ENCODE measurements at regions not wholly inside any gene's neighbourhood (a gene's known extent, or its start where the extent isn't known, plus 50 kb on each side); places are given as distances from the start of the nearest gene placed in this dataset.

GRCh38 chr7:92955081-92955480 lies 118.7 kb upstream of the CDK6 start:
- TF ChIP-seq EZH2 (IDR thresholded peaks at IDR 0.05; ENCODE audit: borderline replicate concordance, low read length) (no peak), CTCF (conservative IDR thresholded peaks at IDR 0.05 in 1 of 2, IDR thresholded peaks at IDR 0.05 in 1 of 2; ENCODE audit: extremely low read depth in 1 of 2, insufficient read depth in 1 of 2, low read depth in 1 of 2, low read length in 2 of 2) (no peak)
